ENCODE measurements at regions not wholly inside any gene's neighbourhood (a gene's known extent, or its start where the extent isn't known, plus 50 kb on each side); places are given as distances from the start of the nearest gene placed in this dataset.

GRCh38 chr14:96931751-96932150 lies 134.6 kb downstream of the VRK1 start:
- no peak overlapping the region for H3K27ac ChIP-seq
- TF ChIP-seq CTCF (conservative IDR thresholded peaks at IDR 0.05) = no peak

- H3K27ac ChIP-seq = no peak overlapping the region
- TF ChIP-seq CTCF (conservative IDR thresholded peaks at IDR 0.05) = no peak
Measured at GRCh38 chr14:96934638-96935330, 137.6 kb downstream of the VRK1 start.

GRCh38 chr14:96938946-96939345 lies 141.8 kb downstream of the VRK1 start:
- no peak overlapping the region for H3K27ac ChIP-seq
- TF ChIP-seq CTCF (conservative IDR thresholded peaks at IDR 0.05) = no peak

GRCh38 chr14:96940009-96940408 lies 142.8 kb downstream of the VRK1 start:
- no peak for TF ChIP-seq CTCF (conservative IDR thresholded peaks at IDR 0.05)
- no peak overlapping the region for H3K27ac ChIP-seq

- no peak for TF ChIP-seq CTCF (conservative IDR thresholded peaks at IDR 0.05)
- H3K27ac ChIP-seq = no peak overlapping the region
Measured at GRCh38 chr14:96944297-96944696, 147.1 kb downstream of the VRK1 start.

- TF ChIP-seq CTCF (conservative IDR thresholded peaks at IDR 0.05) = no peak
- H3K27ac ChIP-seq = no peak overlapping the region
Measured at GRCh38 chr14:96945721-96946120, 148.5 kb downstream of the VRK1 start.

GRCh38 chr14:96949594-96949993 lies 152.4 kb downstream of the VRK1 start:
- H3K27ac ChIP-seq = no peak overlapping the region
- TF ChIP-seq CTCF (conservative IDR thresholded peaks at IDR 0.05) = no peak
